ENCODE measurements at regions not wholly inside any gene's neighbourhood (a gene's known extent, or its start where the extent isn't known, plus 50 kb on each side); places are given as distances from the start of the nearest gene placed in this dataset.

DNA sequence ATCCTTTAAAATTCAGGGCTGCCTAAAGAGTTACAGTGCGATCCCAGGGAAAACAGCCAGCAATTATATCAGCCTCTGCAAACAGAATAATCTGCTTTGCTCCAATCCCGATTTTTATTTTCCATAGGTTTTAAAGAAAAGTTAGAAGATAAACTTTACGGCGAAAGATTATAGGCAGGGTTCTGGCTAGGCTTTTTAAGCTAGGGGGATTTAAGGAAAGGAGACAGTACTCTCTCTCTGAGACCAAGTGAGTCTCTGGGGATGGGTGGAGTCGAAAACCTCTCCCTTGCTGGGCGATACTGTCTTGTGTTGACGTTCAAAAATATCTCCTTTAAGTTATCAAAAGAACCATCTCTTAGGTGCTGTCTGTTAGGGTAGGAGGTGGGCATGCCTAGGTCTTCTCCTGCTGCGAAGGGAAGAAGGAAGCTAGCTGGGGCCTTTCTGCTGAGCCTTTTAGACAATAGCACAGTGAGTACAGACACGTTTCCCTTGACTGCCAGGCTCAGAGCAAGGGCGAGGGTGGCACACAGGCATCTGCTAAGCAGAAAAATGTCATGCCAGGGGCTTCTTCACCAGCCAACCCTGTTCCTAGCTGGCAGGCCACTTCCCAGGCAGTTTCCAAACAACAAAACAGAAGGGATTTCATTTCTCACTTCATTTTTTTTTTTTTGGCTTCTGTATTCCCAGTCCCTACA is 167.9 kb upstream of the MAF start:
- H3K9me2 ChIP-seq (ENCODE audit: insufficient read depth), result no peaks in the 10 kb centered on the region
- H3K36me3 ChIP-seq (ENCODE audit: low read depth), result no peaks in the 10 kb centered on the region
- H3K27ac ChIP-seq, result no peak overlapping the region
- DNase-seq, result no peak
- no peak overlapping the region for H2AFZ ChIP-seq
- intact Hi-C loops (cut with micrococcal nuclease; ENCODE audit: unreplicated experiment), result no loop called here
- POLR2A ChIA-PET (ENCODE audit: unreplicated experiment), result no interaction called here
- no peaks in the 10 kb centered on the region for H3F3A ChIP-seq (ENCODE audit: insufficient read depth, low read depth)
- CTCF ChIA-PET, result no interaction called here
- no peaks in the 10 kb centered on the region for H4K20me1 ChIP-seq (ENCODE audit: insufficient read depth)
- H3K4me1 ChIP-seq (replicated peaks; ENCODE audit: insufficient read depth), result no peaks in the 10 kb centered on the region
- peaks cover 33% of the 10 kb centered on the region for H3K27me3 ChIP-seq (ENCODE audit: insufficient read depth, low read depth)
- H3K4me2 ChIP-seq, result no peak overlapping the region
- no peak overlapping the region for H3K4me3 ChIP-seq
- H3K79me2 ChIP-seq (ENCODE audit: low read depth), result no peaks in the 10 kb centered on the region
- H3K9me3 ChIP-seq (ENCODE audit: insufficient read depth, low read depth), result no peaks in the 10 kb centered on the region
- TF ChIP-seq, protein P1, sequence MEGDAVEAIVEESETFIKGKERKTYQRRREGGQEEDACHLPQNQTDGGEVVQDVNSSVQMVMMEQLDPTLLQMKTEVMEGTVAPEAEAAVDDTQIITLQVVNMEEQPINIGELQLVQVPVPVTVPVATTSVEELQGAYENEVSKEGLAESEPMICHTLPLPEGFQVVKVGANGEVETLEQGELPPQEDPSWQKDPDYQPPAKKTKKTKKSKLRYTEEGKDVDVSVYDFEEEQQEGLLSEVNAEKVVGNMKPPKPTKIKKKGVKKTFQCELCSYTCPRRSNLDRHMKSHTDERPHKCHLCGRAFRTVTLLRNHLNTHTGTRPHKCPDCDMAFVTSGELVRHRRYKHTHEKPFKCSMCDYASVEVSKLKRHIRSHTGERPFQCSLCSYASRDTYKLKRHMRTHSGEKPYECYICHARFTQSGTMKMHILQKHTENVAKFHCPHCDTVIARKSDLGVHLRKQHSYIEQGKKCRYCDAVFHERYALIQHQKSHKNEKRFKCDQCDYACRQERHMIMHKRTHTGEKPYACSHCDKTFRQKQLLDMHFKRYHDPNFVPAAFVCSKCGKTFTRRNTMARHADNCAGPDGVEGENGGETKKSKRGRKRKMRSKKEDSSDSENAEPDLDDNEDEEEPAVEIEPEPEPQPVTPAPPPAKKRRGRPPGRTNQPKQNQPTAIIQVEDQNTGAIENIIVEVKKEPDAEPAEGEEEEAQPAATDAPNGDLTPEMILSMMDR (conservative IDR thresholded peaks at IDR 0.05), result no peak
- TF ChIP-seq EZH2 (IDR thresholded peaks at IDR 0.05; ENCODE audit: low read depth), result no peak
- no TSS peak for BruUV-seq (replicated peaks)

DNA sequence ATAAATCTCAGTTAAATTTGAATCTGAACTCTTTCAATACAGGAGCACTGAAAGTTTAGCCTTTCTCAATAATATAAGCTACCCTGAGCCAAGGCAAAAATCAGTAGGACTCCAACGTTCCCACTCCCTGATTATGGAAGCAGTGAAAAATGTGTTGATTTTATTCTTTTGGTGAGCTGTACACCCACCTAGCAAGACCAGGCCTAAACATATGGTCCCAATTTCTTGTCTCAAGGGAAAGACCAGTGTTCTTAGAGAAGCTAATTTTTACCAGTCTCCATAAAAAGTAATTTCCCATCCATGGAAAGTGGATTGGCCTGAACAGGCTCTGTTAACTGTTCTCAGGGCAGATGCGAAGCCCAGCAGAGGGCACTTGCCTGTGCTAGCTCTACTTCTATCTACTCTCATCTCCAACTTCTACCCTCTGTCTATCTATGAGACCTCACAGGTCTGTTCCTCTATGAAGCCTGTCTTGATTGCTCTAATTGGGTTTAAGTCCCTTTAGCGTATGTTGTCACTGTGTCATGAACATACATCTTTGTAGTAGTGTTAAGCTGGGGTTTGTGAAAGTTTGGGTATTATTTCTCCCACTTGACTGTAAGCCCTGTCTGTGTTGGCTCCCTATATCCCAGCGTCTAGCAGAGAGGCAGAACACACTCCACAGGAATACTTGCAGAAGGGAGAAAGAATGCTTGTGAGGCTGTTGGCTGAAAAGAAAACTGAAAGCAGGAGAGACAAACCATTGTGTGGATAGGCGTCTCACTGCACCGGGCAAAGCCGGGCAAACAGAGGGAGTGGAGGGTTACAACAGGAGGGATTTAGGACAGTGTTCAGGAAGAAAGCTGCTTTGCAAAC is 167.1 kb upstream of the MAF start:
- ChIA-PET CTCF (no interaction called here), POLR2A (ENCODE audit: unreplicated experiment) (no interaction called here)
- H3K9me3 ChIP-seq (ENCODE audit: insufficient read depth, low read depth), result no peaks in the 10 kb centered on the region
- H3K27me3 ChIP-seq (ENCODE audit: insufficient read depth, low read depth), result peaks cover 26% of the 10 kb centered on the region
- no peaks in the 10 kb centered on the region for H3K79me2 ChIP-seq (ENCODE audit: low read depth)
- intact Hi-C loops (cut with micrococcal nuclease; ENCODE audit: unreplicated experiment), result no loop called here
- no peak for TF ChIP-seq EZH2 (IDR thresholded peaks at IDR 0.05; ENCODE audit: low read depth)
- TF ChIP-seq, protein P1 (conservative IDR thresholded peaks at IDR 0.05), result no peak
- no peak for DNase-seq
- no TSS peak for BruUV-seq (replicated peaks)
- no peak overlapping the region for H3K27ac ChIP-seq
- H3K9me2 ChIP-seq (ENCODE audit: insufficient read depth), result no peaks in the 10 kb centered on the region
- no peaks in the 10 kb centered on the region for H3K4me1 ChIP-seq (replicated peaks; ENCODE audit: insufficient read depth)
- no peak overlapping the region for H3K4me3 ChIP-seq
- H3F3A ChIP-seq (ENCODE audit: insufficient read depth, low read depth), result no peaks in the 10 kb centered on the region
- no peaks in the 10 kb centered on the region for H3K36me3 ChIP-seq (ENCODE audit: low read depth)
- no peak overlapping the region for H2AFZ ChIP-seq
- H4K20me1 ChIP-seq (ENCODE audit: insufficient read depth), result no peaks in the 10 kb centered on the region
- no peak overlapping the region for H3K4me2 ChIP-seq

DNA sequence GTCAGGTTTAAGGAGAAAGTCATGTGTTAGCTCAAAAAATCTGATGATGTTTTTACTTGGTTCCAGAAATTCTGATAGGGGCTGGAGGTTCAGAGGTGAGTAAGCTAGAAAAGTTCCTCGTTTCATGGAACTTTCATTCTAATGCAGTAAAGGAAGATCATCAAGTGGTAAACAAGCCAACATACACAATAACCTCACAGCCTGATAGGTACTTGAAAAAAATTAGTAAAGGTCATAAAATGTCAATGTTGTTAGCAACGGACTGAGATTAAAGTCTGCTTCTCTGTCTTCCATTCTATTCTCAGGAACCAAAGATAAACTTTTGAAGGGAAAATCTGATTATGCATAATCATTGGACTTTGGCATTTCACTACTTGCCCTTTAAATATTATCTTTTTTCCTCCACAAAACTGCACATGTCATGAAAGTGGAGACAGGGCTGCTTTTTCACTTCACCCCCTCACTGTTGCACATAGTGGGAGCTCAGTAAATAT is 165.4 kb upstream of the MAF start:
- Histone ChIP-seq H3K4me2 (no peak overlapping the region), H3K9me2 (ENCODE audit: insufficient read depth) (no peaks in the 10 kb centered on the region), H3K4me3 (no peak overlapping the region), H3K27me3 (ENCODE audit: insufficient read depth, low read depth) (peaks cover 9% of the 10 kb centered on the region), H3K79me2 (ENCODE audit: low read depth) (no peaks in the 10 kb centered on the region), H3K27ac (no peak overlapping the region), H4K20me1 (ENCODE audit: insufficient read depth) (no peaks in the 10 kb centered on the region), H2AFZ (no peak overlapping the region), H3K9me3 (ENCODE audit: insufficient read depth, low read depth) (no peaks in the 10 kb centered on the region), H3K4me1 (replicated peaks; ENCODE audit: insufficient read depth) (no peaks in the 10 kb centered on the region), H3F3A (ENCODE audit: insufficient read depth, low read depth) (no peaks in the 10 kb centered on the region), H3K36me3 (ENCODE audit: low read depth) (no peaks in the 10 kb centered on the region)
- TF ChIP-seq EZH2 (IDR thresholded peaks at IDR 0.05; ENCODE audit: low read depth), result no peak
- TF ChIP-seq, protein P1 (conservative IDR thresholded peaks at IDR 0.05), result no peak
- DNase-seq, result no peak
- ChIA-PET CTCF (no interaction called here), POLR2A (ENCODE audit: unreplicated experiment) (no interaction called here)
- no TSS peak for BruUV-seq (replicated peaks)
- intact Hi-C loops (cut with micrococcal nuclease; ENCODE audit: unreplicated experiment), result no loop called here

Measured in PC-9 (cell line).